CD4-positive, alpha-beta T cell treated with Interleukin-6 at 100 ng/mL for 8 hours (primary cell): ENCODE measurements at regions not wholly inside any gene's neighbourhood (a gene's known extent, or its start where the extent isn't known, plus 50 kb on each side); places are given as distances from the start of the nearest gene placed in this dataset.
A peak's percentile ranks its signal among the peaks of the same experiment; 100 is the strongest.

Source experiments
- DNase-seq: peaks from one replicate; pipeline ENCODE4 v3.0.0-alpha.2; 2020; ENCODE audit warnings: mixed read lengths, low spot score

DNA sequence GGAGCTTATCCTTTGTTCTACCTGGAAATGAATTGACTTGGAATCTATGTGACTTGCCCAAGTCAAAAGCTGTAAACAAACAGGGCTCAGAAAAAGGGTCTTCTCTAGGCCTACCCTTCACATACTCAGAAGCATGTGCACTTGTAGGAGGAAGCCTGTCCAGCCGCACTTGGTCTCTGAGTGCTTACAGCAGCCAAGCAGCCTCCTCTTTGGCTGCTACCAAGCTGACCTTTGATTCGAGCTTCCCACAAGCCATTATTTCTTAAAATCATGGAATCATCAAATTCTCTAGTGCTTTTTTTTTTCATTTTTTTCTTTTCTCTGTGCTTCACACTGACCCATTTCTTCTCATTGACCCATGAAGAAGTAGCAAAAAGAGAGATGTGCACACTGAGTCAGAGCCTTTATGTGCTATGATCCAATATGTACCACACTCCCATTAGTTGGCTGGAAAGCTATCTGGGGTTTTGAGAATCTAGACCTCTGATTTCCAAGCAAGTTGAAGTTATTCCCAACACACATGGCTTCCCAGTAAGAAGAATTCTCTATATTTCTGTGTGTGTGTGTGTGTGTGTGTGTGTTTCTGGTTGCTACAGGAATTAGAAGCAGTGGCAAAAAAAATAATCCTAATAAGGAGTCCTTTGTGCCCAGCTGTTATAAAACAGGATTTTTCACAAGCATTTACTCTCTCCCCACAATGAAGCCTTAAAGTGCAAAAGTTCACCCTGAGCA lies 550.3 kb upstream of the TNP1 start:
- no peak for DNase-seq

GRCh38 chr2:217407362-217407761 lies 547.5 kb upstream of the TNP1 start:
- no peak for DNase-seq

DNA sequence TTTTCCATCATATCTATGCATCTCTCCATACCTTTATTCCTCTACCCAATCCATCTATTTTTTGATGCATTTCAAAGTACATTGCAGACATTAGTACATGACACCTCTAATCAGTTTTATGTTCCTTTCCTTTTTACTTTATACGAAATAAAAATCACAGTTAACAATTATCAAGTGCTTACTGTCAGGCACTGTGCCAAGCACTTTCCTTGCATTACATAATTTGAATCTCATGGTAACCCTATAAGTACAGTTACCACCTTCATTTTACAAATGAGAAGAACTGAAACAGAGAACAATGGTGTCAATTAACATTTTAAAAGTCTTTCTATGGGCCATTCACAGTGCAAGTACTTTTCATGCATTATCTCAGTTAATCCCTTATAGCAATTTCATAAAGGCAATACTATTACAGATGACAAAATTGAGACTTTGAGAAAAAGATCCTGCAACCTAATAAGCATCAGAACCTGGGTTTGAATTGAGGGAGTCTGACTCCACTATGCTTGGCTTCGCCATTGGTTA lies 544.4 kb upstream of the TNP1 start:
- no peak for DNase-seq

GRCh38 chr2:217402761-217403383 lies 543.0 kb upstream of the TNP1 start:
- no peak for DNase-seq

GRCh38 chr2:217402144-217402543 lies 542.3 kb upstream of the TNP1 start:
- no peak for DNase-seq

DNA sequence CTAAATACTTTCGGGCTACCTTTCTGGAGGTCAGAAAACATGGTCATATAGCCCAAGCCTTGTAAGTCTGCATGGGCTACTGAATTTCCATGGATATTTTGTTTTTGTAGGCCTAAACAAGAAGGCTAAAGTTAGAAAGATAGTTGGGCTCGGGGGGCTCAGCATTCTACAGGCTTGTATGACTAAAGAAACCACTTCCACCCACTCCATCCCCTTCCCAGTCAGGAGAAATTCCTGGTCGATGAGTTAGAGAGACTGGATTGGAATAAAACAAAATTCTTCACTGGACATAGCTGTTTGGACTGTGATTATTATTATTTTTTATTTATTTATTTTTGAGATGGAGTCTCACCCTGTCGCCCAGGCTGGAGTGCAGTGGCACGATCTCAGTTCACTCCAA lies 539.4 kb upstream of the TNP1 start:
- no peak for DNase-seq

DNA sequence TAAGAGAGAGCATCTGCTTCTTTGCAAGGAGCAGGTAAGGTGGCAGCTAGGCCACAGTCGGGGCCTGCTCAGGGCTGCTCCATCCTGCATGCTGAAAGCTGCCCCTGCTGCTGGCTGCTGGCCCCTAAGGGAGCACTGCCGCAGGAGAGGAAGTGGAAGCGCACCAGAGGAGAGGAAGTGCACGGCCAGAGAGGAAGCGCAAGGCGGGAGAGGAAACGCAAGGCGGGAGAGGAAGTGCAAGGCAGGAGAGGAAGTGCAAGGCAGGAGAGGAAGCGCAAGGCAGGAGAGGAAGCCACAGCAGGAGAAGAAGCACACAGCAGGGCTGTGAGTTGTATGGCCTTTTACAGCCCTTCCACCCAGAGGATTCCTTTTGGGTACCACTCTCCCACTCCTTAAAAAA lies 539.0 kb upstream of the TNP1 start:
- DNase-seq: peak; percentile 11

- DNase-seq: no peak
Observed at GRCh38 chr2:217398101-217398500, 538.2 kb upstream of the TNP1 start.

GRCh38 chr2:217396586-217396985 lies 536.7 kb upstream of the TNP1 start:
- DNase-seq: no peak

DNA sequence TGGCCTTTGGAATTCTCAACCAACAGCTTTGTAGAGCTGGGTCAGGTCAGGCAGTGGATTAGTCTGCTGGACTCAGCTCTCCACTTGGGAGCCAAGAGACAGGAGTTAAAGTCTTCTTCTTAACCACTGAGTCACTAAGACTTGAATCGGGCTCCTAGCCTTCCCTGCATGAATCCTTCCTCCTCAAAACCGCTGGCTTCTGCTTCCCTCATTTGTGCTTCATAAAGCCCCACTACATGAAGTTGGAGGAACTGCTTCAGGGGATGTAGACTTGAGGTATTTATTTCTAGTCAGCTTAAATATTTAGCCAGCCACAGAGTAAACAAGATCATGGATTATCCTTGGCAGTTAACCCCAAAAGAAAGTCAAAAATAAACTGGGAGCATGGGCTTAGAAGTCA lies 536.3 kb upstream of the TNP1 start:
- DNase-seq: no peak

DNA sequence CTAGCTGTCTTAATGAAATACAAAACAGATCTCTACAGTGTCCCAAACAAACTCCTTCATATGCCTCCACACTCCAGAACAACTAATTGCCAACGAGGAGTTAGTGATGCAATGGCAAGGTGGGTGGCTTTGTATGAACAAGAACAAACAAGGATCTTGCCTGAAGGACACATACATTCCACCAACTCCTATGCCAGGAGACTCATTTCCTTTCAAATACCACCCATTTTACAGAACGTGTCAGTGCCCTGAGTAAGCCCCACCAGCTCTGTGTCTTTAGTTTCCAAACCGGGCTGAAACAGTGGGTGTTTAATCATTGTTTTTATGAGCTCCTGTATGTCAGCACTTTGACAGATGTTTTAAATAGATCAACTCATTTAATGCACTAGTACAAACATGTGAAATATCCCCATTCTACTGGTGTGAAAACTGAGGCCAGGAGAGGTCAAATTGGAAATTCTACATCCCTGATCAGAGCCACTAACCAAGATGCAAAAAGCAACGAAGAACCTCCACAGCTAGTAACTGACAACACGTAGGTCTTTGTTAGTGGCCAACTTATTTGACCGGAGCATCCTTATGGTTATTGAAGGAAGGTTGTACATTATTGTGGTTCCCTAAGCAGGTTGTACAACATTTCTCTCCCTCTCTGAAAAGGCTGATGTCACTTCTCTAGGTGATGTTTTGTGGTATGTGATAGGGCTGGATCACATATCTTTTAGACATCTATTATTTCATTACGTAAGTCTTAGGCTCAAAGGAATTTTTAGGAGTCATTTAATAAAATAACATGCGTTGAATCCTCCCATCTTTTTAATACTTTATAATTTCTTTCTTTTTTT lies 534.9 kb upstream of the TNP1 start:
- DNase-seq: no peak

DNA sequence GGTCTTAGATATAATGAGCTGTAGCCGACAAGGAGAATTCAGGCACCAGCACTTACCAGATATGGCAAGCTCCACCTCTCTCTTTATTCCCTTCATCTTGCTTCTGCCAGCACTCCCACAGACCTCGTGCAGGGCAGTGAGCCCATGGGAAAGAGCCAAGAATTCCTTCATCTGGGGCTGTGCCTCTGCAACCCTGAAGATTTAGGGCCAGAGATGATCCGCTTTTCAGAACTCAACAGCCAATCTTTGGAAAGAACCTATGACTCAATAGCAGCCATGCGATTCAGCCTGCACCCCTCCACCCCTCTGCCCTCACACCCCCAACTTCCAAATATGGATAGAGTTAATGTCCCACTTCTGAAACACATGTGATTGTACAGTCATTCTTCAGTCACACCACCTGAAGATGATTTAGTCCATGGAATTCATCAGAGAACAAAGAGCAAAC lies 533.7 kb upstream of the TNP1 start:
- DNase-seq: no peak

- DNase-seq: no peak
Observed at GRCh38 chr2:217392930-217393584, 533.2 kb upstream of the TNP1 start.

- DNase-seq: no peak
Observed at GRCh38 chr2:217387776-217388387, 528.0 kb upstream of the TNP1 start.

DNA sequence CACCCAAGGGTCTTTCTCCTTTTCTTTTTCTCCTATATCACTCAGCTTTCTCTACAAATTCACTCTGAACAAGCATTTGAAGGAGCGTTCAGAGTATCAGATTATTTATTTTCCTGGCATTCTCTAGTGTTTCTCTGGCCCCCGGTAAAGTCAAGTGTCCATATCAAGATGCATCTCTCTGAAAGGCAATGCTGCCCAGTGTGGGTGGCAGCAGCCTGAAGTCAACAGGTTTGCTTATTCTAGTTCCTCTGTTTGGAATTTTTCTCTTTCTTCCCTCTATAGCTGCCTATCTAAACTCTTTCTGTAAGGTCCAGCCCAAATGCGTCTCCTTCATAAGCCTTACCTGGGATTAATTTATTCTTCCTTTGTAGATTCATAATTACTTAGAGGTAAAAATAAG lies 526.2 kb upstream of the TNP1 start:
- DNase-seq: no peak

- DNase-seq: no peak
Observed at GRCh38 chr2:217383620-217384019, 523.8 kb upstream of the TNP1 start.

DNA sequence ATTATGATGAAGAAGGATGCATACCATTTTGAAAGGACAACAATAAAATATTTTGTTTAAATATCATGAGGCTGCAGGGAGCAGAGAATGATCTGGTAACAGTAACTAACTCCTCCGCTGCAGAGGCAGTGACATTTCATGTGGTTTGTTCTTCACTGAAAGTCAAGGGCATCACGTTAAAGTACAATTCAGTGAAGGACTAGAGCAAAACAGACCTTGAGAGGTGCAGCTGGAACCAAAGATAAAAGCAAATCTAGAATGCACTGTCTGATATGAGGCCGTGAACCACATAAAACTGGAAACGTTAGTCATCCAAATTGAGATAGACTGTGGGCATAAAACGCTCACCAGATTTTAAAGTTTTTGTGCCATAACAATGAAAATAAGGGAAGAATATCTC lies 522.9 kb upstream of the TNP1 start:
- DNase-seq: no peak

GRCh38 chr2:217379807-217380206 lies 519.9 kb upstream of the TNP1 start:
- DNase-seq: no peak

- DNase-seq: no peak
Observed at GRCh38 chr2:217372794-217373193, 512.9 kb upstream of the TNP1 start.

DNA sequence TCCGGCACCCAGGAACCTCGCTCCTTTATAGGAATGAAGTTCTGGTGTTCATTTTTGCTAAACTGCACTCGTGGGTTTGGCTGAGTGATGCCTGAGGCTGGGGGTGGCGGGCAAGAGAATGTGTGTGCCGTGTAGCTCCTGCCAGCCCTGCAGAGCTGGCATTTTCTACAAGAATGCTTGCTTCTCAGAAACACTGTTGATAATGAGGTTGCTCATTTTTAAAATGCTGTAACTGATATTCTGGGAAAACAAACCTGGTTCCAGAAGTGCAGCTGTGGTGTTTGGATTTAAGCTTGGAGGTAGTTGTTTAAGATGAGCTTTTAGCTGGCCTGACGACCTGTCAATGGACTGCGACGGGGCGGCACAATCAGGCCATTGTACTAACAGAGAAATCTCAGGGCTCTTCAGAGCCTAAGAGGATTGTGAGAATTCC lies 511.9 kb upstream of the TNP1 start:
- no peak for DNase-seq

GRCh38 chr2:217370391-217370790 lies 510.5 kb upstream of the TNP1 start:
- DNase-seq: no peak

GRCh38 chr2:217367464-217367863 lies 507.6 kb upstream of the TNP1 start:
- DNase-seq: no peak
